ENCODE measurements at regions not wholly inside any gene's neighbourhood (a gene's known extent, or its start where the extent isn't known, plus 50 kb on each side); places are given as distances from the start of the nearest gene placed in this dataset.

DNA sequence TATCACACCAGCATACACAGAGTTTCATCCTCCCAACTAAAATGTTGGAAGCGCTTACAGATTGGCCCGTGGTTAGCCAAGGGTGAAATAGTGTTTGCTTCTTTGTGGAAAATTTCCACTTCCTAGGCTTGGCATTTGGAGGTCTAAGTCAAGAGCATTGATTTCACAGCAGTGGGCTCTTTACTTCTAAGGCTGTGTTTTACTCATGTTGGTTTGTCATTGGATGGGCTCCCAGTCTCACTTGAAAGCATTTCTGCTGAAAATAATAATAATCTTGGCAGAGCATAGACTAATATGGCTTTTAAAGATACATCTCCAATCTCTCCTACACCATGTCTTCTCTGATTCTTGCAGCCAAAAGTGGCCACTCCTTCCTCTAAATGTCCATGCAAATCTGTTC is 82.9 kb downstream of the DYNAP start:
- no peak for DNase-seq (ENCODE audit: low spot score)
- TF ChIP-seq CTCF (IDR thresholded peaks at IDR 0.05), result no peak
- no peak for TF ChIP-seq POLR2A (IDR thresholded peaks at IDR 0.05)
- no peak for TF ChIP-seq POLR2AphosphoS5 (IDR thresholded peaks at IDR 0.05)
- Histone ChIP-seq H3K4me3 (no peak overlapping the region), H3K36me3 (no peaks in the 10 kb centered on the region), H3K27ac (no peak overlapping the region), H3K4me1 (replicated peaks) (no peaks in the 10 kb centered on the region), H3K9me3 (no peaks in the 10 kb centered on the region), H3K27me3 (replicated peaks; ENCODE audit: insufficient read depth) (no peaks in the 10 kb centered on the region)
- 96% methylated on average over 2 of the region's 2 CpGs for WGBS
- intact Hi-C loops (cut with DNase I), result loop anchor here (10.0 kb wide), 1 partner anchor 279 kb away; no protein-coding TSS in a partner anchor

GRCh38 chr18:54675076-54675475 is 84.0 kb downstream of the DYNAP start:
- Histone ChIP-seq H3K9me3 (no peaks in the 10 kb centered on the region), H3K36me3 (no peaks in the 10 kb centered on the region), H3K27me3 (replicated peaks; ENCODE audit: insufficient read depth) (no peaks in the 10 kb centered on the region), H3K4me1 (replicated peaks) (no peaks in the 10 kb centered on the region), H3K4me3 (no peak overlapping the region), H3K27ac (no peak overlapping the region)
- 48% methylated on average over 1 of the region's 1 CpG for WGBS
- intact Hi-C loops (cut with DNase I), result loop anchor here (5.0 to 10.0 kb wide), 2 partner anchors 280 to 307 kb away; no protein-coding TSS in a partner anchor
- TF ChIP-seq POLR2A (IDR thresholded peaks at IDR 0.05), result no peak
- no peak for TF ChIP-seq POLR2AphosphoS5 (IDR thresholded peaks at IDR 0.05)
- TF ChIP-seq CTCF (IDR thresholded peaks at IDR 0.05), result no peak
- no peak for DNase-seq (ENCODE audit: low spot score)

- Histone ChIP-seq H3K9me3 (no peaks in the 10 kb centered on the region), H3K36me3 (no peaks in the 10 kb centered on the region), H3K27ac (no peak overlapping the region), H3K4me1 (replicated peaks) (no peaks in the 10 kb centered on the region), H3K4me3 (no peak overlapping the region), H3K27me3 (replicated peaks; ENCODE audit: insufficient read depth) (no peaks in the 10 kb centered on the region)
- 24% methylated on average over 4 of the region's 4 CpGs for WGBS
- DNase-seq (ENCODE audit: low spot score), result peak; percentile 39
- TF ChIP-seq POLR2AphosphoS5 (IDR thresholded peaks at IDR 0.05), result peak; percentile 45
- TF ChIP-seq POLR2A (IDR thresholded peaks at IDR 0.05), result no peak
- peak in 3 of 4 experiments; percentile 59 to 65 (median 62) for TF ChIP-seq CTCF (IDR thresholded peaks at IDR 0.05)
- intact Hi-C loops (cut with DNase I), result loop anchor here (5.0 to 10.0 kb wide), 2 partner anchors 285 to 303 kb away; no protein-coding TSS in a partner anchor
These were observed 88.5 kb downstream of the DYNAP start for GRCh38 chr18:54679318-54680149.

- no peaks in the 10 kb centered on the region for H3K4me1 ChIP-seq (replicated peaks)
- DNase-seq (ENCODE audit: low spot score), result no peak
- no peak overlapping the region for H3K4me3 ChIP-seq
- intact Hi-C loops (cut with DNase I), result no loop called here
- H3K27ac ChIP-seq, result no peak overlapping the region
- H3K27me3 ChIP-seq (replicated peaks; ENCODE audit: insufficient read depth), result no peaks in the 10 kb centered on the region
- no peaks in the 10 kb centered on the region for H3K9me3 ChIP-seq
- TF ChIP-seq POLR2A (IDR thresholded peaks at IDR 0.05), result no peak
- 46% methylated on average over 6 of the region's 6 CpGs for WGBS
- no peaks in the 10 kb centered on the region for H3K36me3 ChIP-seq
These were observed 93.7 kb downstream of the DYNAP start for GRCh38 chr18:54684784-54685183.

DNA sequence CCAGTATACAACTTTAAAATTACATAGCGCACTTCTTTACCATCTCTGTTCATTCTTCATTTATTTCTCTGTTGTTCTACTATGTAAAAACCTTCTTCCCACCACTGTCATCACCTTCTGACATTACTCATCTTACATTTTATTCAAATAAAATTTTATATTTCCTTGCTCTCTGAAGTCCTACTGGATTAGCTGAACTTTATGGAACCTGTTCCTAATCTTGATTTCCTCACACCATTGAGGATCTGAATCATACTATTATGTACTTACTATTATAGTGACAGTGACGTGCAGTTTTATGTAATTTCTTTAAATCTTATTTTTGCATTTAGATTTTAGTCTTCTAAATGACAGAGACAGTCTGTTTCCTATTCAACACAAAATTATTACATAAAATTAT is 98.3 kb downstream of the DYNAP start:
- WGBS, result 81% methylated on average over 2 of the region's 2 CpGs
- Histone ChIP-seq H3K36me3 (no peaks in the 10 kb centered on the region), H3K27me3 (replicated peaks; ENCODE audit: insufficient read depth) (no peaks in the 10 kb centered on the region), H3K27ac (no peak overlapping the region), H3K4me3 (no peak overlapping the region), H3K4me1 (replicated peaks) (no peaks in the 10 kb centered on the region), H3K9me3 (no peaks in the 10 kb centered on the region)
- DNase-seq (ENCODE audit: low spot score), result no peak
- intact Hi-C loops (cut with DNase I), result no loop called here
- TF ChIP-seq CTCF (IDR thresholded peaks at IDR 0.05) (no peak), POLR2AphosphoS5 (IDR thresholded peaks at IDR 0.05) (no peak), POLR2A (IDR thresholded peaks at IDR 0.05) (no peak)

All from prostate gland (tissue), 2 donors.